ENCODE measurements at regions not wholly inside any gene's neighbourhood (a gene's known extent, or its start where the extent isn't known, plus 50 kb on each side); places are given as distances from the start of the nearest gene placed in this dataset.

- in situ Hi-C loops (cut with HindIII; ENCODE audit: low sequenced_read_pairs) = no loop called here
These were observed 275.4 kb upstream of the NR5A2 start for GRCh38 chr1:199751962-199752687.

GRCh38 chr1:199752688-199753027, 274.9 kb upstream of the NR5A2 start:
- in situ Hi-C loops (cut with HindIII; ENCODE audit: low sequenced_read_pairs) = no loop called here

- in situ Hi-C loops (cut with HindIII; ENCODE audit: low sequenced_read_pairs) = no loop called here
These were observed 274.0 kb upstream of the NR5A2 start for GRCh38 chr1:199753513-199753912.

- in situ Hi-C loops (cut with HindIII; ENCODE audit: low sequenced_read_pairs) = no loop called here
These were observed 271.4 kb upstream of the NR5A2 start for GRCh38 chr1:199756066-199756465.

GRCh38 chr1:199758626-199759255, 268.8 kb upstream of the NR5A2 start:
- in situ Hi-C loops (cut with HindIII; ENCODE audit: low sequenced_read_pairs) = no loop called here

GRCh38 chr1:199759268-199759730, 268.2 kb upstream of the NR5A2 start:
- in situ Hi-C loops (cut with HindIII; ENCODE audit: low sequenced_read_pairs) = no loop called here

- in situ Hi-C loops (cut with HindIII; ENCODE audit: low sequenced_read_pairs) = loop anchor here (10.0 kb wide), 1 partner anchor 742 kb away; no protein-coding TSS in a partner anchor
These were observed 264.9 kb upstream of the NR5A2 start for GRCh38 chr1:199762572-199762971.

GRCh38 chr1:199766218-199766792, 261.2 kb upstream of the NR5A2 start:
- in situ Hi-C loops (cut with HindIII; ENCODE audit: low sequenced_read_pairs) = loop anchor here (10.0 kb wide), 1 partner anchor 738 kb away; no protein-coding TSS in a partner anchor

- in situ Hi-C loops (cut with HindIII; ENCODE audit: low sequenced_read_pairs) = loop anchor here (10.0 kb wide), 1 partner anchor 737 kb away; no protein-coding TSS in a partner anchor
These were observed 259.8 kb upstream of the NR5A2 start for GRCh38 chr1:199767700-199768099.

GRCh38 chr1:199774433-199775089, 252.9 kb upstream of the NR5A2 start:
- in situ Hi-C loops (cut with HindIII; ENCODE audit: low sequenced_read_pairs) = no loop called here

GRCh38 chr1:199776768-199777497, 250.6 kb upstream of the NR5A2 start:
- in situ Hi-C loops (cut with HindIII; ENCODE audit: low sequenced_read_pairs) = no loop called here

GRCh38 chr1:199778324-199778955, 249.1 kb upstream of the NR5A2 start:
- in situ Hi-C loops (cut with HindIII; ENCODE audit: low sequenced_read_pairs) = no loop called here

- in situ Hi-C loops (cut with HindIII; ENCODE audit: low sequenced_read_pairs) = no loop called here
These were observed 247.4 kb upstream of the NR5A2 start for GRCh38 chr1:199780091-199780490.

- in situ Hi-C loops (cut with HindIII; ENCODE audit: low sequenced_read_pairs) = no loop called here
These were observed 246.4 kb upstream of the NR5A2 start for GRCh38 chr1:199780948-199781670.

GRCh38 chr1:199784138-199784895, 243.2 kb upstream of the NR5A2 start:
- in situ Hi-C loops (cut with HindIII; ENCODE audit: low sequenced_read_pairs) = no loop called here

- in situ Hi-C loops (cut with HindIII; ENCODE audit: low sequenced_read_pairs) = no loop called here
These were observed 240.8 kb upstream of the NR5A2 start for GRCh38 chr1:199786695-199787094.

- in situ Hi-C loops (cut with HindIII; ENCODE audit: low sequenced_read_pairs) = no loop called here
These were observed 238.4 kb upstream of the NR5A2 start for GRCh38 chr1:199789141-199789540.

- in situ Hi-C loops (cut with HindIII; ENCODE audit: low sequenced_read_pairs) = no loop called here
These were observed 236.0 kb upstream of the NR5A2 start for GRCh38 chr1:199791495-199791894.

- in situ Hi-C loops (cut with HindIII; ENCODE audit: low sequenced_read_pairs) = no loop called here
These were observed 234.6 kb upstream of the NR5A2 start for GRCh38 chr1:199792874-199793273.
